ENCODE measurements at regions not wholly inside any gene's neighbourhood (a gene's known extent, or its start where the extent isn't known, plus 50 kb on each side); places are given as distances from the start of the nearest gene placed in this dataset.

GRCh38 chrX:65874110-65874509 lies 165.8 kb downstream of the VSIG4 start:
- CTCF ChIA-PET = no interaction called here
- Histone ChIP-seq H3K4me3 (ENCODE audit: low read depth in 2 of 2, low read length in 2 of 2) (no peak overlapping the region), H3K27ac (ENCODE audit: low read length) (no peak overlapping the region), H3K36me3 (ENCODE audit: control insufficient read depth, insufficient read depth, low read length) (no peaks in the 10 kb centered on the region), H3K4me1 (ENCODE audit: control insufficient read depth, insufficient read depth, low read length) (no peaks in the 10 kb centered on the region), H3K9me3 (ENCODE audit: control insufficient read depth, insufficient read depth, low read depth, low read length) (no peaks in the 10 kb centered on the region), H3K27me3 (ENCODE audit: control insufficient read depth, insufficient read depth, low read length) (no peaks in the 10 kb centered on the region)
- in situ Hi-C loops (cut with HindIII; ENCODE audit: low pct_unique_long_range_greater_than_20kb, low sequenced_read_pairs) = no loop called here
- TF ChIP-seq TCF7L2 (IDR thresholded peaks at IDR 0.05; ENCODE audit: low read depth, low read length) (no peak), SIN3A (IDR thresholded peaks at IDR 0.05; ENCODE audit: borderline replicate concordance, insufficient read depth, low read depth, low read length) (no peak), REST (IDR thresholded peaks at IDR 0.05; ENCODE audit: insufficient read depth in 1 of 2, low read depth in 2 of 2, low read length in 1 of 2) (no peak), CTCF (IDR thresholded peaks at IDR 0.05) (no peak), POLR2AphosphoS5 (IDR thresholded peaks at IDR 0.05; ENCODE audit: low read depth, low read length) (no peak)
- DNase-seq (ENCODE audit: low read depth, low spot score) (no peak), ATAC-seq (no peak)
- intact Hi-C loops (cut with micrococcal nuclease; ENCODE audit: unreplicated experiment) = no loop called here
- POLR2A ChIA-PET = no interaction called here
- no TSS peak for BruUV-seq (replicated peaks)

GRCh38 chrX:65873385-65873784 lies 166.5 kb downstream of the VSIG4 start:
- BruUV-seq (replicated peaks) = no TSS peak
- TF ChIP-seq SIN3A (IDR thresholded peaks at IDR 0.05; ENCODE audit: borderline replicate concordance, insufficient read depth, low read depth, low read length) (no peak), CTCF (IDR thresholded peaks at IDR 0.05) (no peak), TCF7L2 (IDR thresholded peaks at IDR 0.05; ENCODE audit: low read depth, low read length) (no peak), REST (IDR thresholded peaks at IDR 0.05; ENCODE audit: insufficient read depth in 1 of 2, low read depth in 2 of 2, low read length in 1 of 2) (no peak), POLR2AphosphoS5 (IDR thresholded peaks at IDR 0.05; ENCODE audit: low read depth, low read length) (no peak)
- Histone ChIP-seq H3K4me3 (ENCODE audit: low read depth in 2 of 2, low read length in 2 of 2) (no peak overlapping the region), H3K27ac (ENCODE audit: low read length) (no peak overlapping the region), H3K9me3 (ENCODE audit: control insufficient read depth, insufficient read depth, low read depth, low read length) (no peaks in the 10 kb centered on the region), H3K4me1 (ENCODE audit: control insufficient read depth, insufficient read depth, low read length) (no peaks in the 10 kb centered on the region), H3K36me3 (ENCODE audit: control insufficient read depth, insufficient read depth, low read length) (no peaks in the 10 kb centered on the region), H3K27me3 (ENCODE audit: control insufficient read depth, insufficient read depth, low read length) (no peaks in the 10 kb centered on the region)
- ATAC-seq = no peak
- intact Hi-C loops (cut with micrococcal nuclease; ENCODE audit: unreplicated experiment) (no loop called here), in situ Hi-C loops (cut with HindIII; ENCODE audit: low pct_unique_long_range_greater_than_20kb, low sequenced_read_pairs) (no loop called here)
- ChIA-PET CTCF (no interaction called here), POLR2A (no interaction called here)
- DNase-seq (ENCODE audit: low read depth, low spot score) = no peak
